K562 (cell line): ENCODE measurements at regions not wholly inside any gene's neighbourhood (a gene's known extent, or its start where the extent isn't known, plus 50 kb on each side); places are given as distances from the start of the nearest gene placed in this dataset.

Source experiments
- ATAC-seq: fragments of 200-7000 bp; cut with Tn5 transposase; 3 replicates; pipeline ENCODE4 v1.9.1; 2020; ENCODE audit warnings: moderate library complexity
- BruUV-seq: library from RNA; stranded (reverse); fragments of 400-500 nt; replicated peaks from 2 replicates; lab custom pipeline; 2021; lab: Mats Ljungman, UMichigan
- CTCF ChIA-PET: fragments of 300-600 bp; formaldehyde crosslinking; extraction: SDS; loops from one replicate; lab custom pipeline; 2021; ENCODE audit warnings: low intra/inter-chr PET ratio; lab: Yijun Ruan, JAX
- POLR2A ChIA-PET: fragments of 300-600, 350-650 bp; sonication (Branson Sonifier 250); formaldehyde crosslinking; extraction: SDS; loops from one replicate; lab custom pipeline; 2021; ENCODE audit warnings: antibody characterized with exemption, inconsistent platforms; lab: Yijun Ruan, JAX
- DNase-seq, 4 experiments: peaks; one replicate each; pipeline versions ENCODE4 v3.0.0 to v3.0.0-alpha.2; 2011 to 2018; ENCODE audit warnings: low spot score in 3 of 4, mixed read lengths in 3 of 4; ENCODE audit errors: extremely low read depth in 1 of 4
- FAIRE-seq: peaks from 2 replicates; lab custom pipeline; 2011; peaks lifted over from hg19 to GRCh38; lab: Jason Lieb, UNC
- H2AFZ ChIP-seq: 2 replicates; pipeline ENCODE4 v1.6.0; 2011; ENCODE audit warnings: low read depth, low read length, control low read depth, inconsistent platforms
- H3K27ac ChIP-seq: fragments of 200-600 bp; 3 replicates; pipeline ENCODE4 v1.8.0; 2011; ENCODE audit warnings: low read depth, mild to moderate bottlenecking, control low read depth, inconsistent platforms, low read length, moderate library complexity, mixed read lengths; ENCODE audit errors: extremely low read depth
- H3K27me3 ChIP-seq, 2 experiments: fragments of 300-600 bp in 1 of 2; 2 replicates in 1 of 2; 3 replicates in 1 of 2; pipeline versions ENCODE4 v1.6.0 to v1.8.0; 2011; ENCODE audit warnings: inconsistent platforms in 2 of 2, low read length in 2 of 2, mild to moderate bottlenecking in 1 of 2, mixed read lengths in 1 of 2, moderate library complexity in 1 of 2; ENCODE audit not compliant: control insufficient read depth in 2 of 2, insufficient read depth in 2 of 2
- H3K36me3 ChIP-seq: fragments of 300-600 bp; 3 replicates; pipeline ENCODE4 v1.8.0; 2011; ENCODE audit warnings: mild to moderate bottlenecking, low read length, inconsistent platforms; ENCODE audit not compliant: control insufficient read depth, insufficient read depth
- H3K4me1 ChIP-seq, 2 experiments: fragments of 200-600 bp in 1 of 2; replicated peaks in 1 of 2; 2 replicates in 1 of 2; 3 replicates in 1 of 2; pipeline versions ENCODE4 v1.5.1 to v1.8.0; 2011; ENCODE audit warnings: inconsistent platforms in 2 of 2, low read length in 2 of 2, mild to moderate bottlenecking in 1 of 2, mixed read lengths in 1 of 2, moderate library complexity in 1 of 2; ENCODE audit not compliant: control insufficient read depth in 2 of 2, insufficient read depth in 2 of 2
- H3K4me2 ChIP-seq: 2 replicates; pipeline ENCODE4 v1.6.1; 2011; ENCODE audit warnings: low read length, control low read depth, inconsistent platforms, mixed read lengths; ENCODE audit not compliant: insufficient read depth
- H3K4me3 ChIP-seq: fragments of 200-600 bp; sonication (generic), shearing (Covaris generic); 2 replicates; pipeline ENCODE4 v1.5.1; 2016; ENCODE audit warnings: control low read depth, inconsistent platforms
- H3K79me2 ChIP-seq: fragments of 200-600 bp; 3 replicates; pipeline ENCODE4 v1.8.0; 2011; ENCODE audit warnings: low read length, inconsistent platforms; ENCODE audit not compliant: control insufficient read depth, insufficient read depth
- H3K9ac ChIP-seq, 2 experiments: 2 replicates each; pipeline versions ENCODE4 v1.6.0 to v1.6.1; 2011; ENCODE audit warnings: low read depth in 2 of 2, low read length in 2 of 2, control low read depth in 1 of 2, inconsistent platforms in 1 of 2, mild to moderate bottlenecking in 1 of 2, mixed read lengths in 1 of 2; ENCODE audit not compliant: insufficient read depth in 1 of 2
- H3K9me1 ChIP-seq: one replicate; pipeline ENCODE4 v1.6.0; 2011; ENCODE audit warnings: inconsistent platforms, mild to moderate bottlenecking, low read length, moderate library complexity; ENCODE audit not compliant: control insufficient read depth, insufficient read depth
- H3K9me3 ChIP-seq: replicated peaks from 2 replicates; pipeline ENCODE4 v1.5.1; 2011; ENCODE audit warnings: low read depth, low read length, inconsistent platforms; ENCODE audit not compliant: control insufficient read depth, insufficient read depth
- H4K20me1 ChIP-seq: replicated peaks from 2 replicates; pipeline ENCODE4 v1.6.1; 2011; ENCODE audit warnings: low read length, inconsistent platforms, mixed read lengths; ENCODE audit not compliant: control insufficient read depth, insufficient read depth
- CEBPB ChIP-seq: fragments of 450-650 bp; IDR thresholded peaks from 2 replicates; pipeline ENCODE4 v1.6.1; 2016; ENCODE audit warnings: missing genetic modification characterization, missing compliant biosample characterization
- CHD2 ChIP-seq: IDR thresholded peaks from 2 replicates; pipeline ENCODE4 v1.6.1; 2011; ENCODE audit warnings: low read depth, low read length
- CREB1 ChIP-seq, 2 experiments: sonication (generic) in 1 of 2; formaldehyde crosslinking in 1 of 2; IDR thresholded peaks; 2 replicates each; pipeline versions ENCODE4 v1.6.1 to v1.8.0; 2012 to 2022; ENCODE audit warnings: inconsistent platforms in 1 of 2, mild to moderate bottlenecking in 1 of 2, missing genetic modification reagents in 1 of 2, moderate library complexity in 1 of 2
- NR1H2 ChIP-seq: sonication (generic); formaldehyde crosslinking; IDR thresholded peaks from 2 replicates; pipeline ENCODE4 v1.4.0; 2020; ENCODE audit warnings: mild to moderate bottlenecking, missing genetic modification reagents
- PHF21A ChIP-seq: fragments of 450-650 bp; IDR thresholded peaks from 2 replicates; pipeline ENCODE4 v1.6.1; 2017; ENCODE audit warnings: low read depth, borderline replicate concordance
- PTRF ChIP-seq: fragments of 450-650 bp; IDR thresholded peaks from 2 replicates; pipeline ENCODE4 v1.6.1; 2016; ENCODE audit warnings: mild to moderate bottlenecking, missing genetic modification characterization, missing compliant biosample characterization
- RBBP5 ChIP-seq: fragments of 200-600 bp; sonication (generic); IDR thresholded peaks from 2 replicates; pipeline ENCODE4 v1.6.1; 2012; ENCODE audit warnings: borderline replicate concordance, mild to moderate bottlenecking, low read length, control low read depth, inconsistent platforms; ENCODE audit not compliant: insufficient read depth, poor library complexity, severe bottlenecking
- TEAD4 ChIP-seq, 2 experiments: sonication (generic) in 1 of 2; formaldehyde crosslinking in 1 of 2; IDR thresholded peaks; 2 replicates each; pipeline versions ENCODE4 v1.6.1 to v1.8.0; 2012 to 2022; ENCODE audit warnings: borderline replicate concordance in 1 of 2, inconsistent platforms in 1 of 2, low read length in 1 of 2, mild to moderate bottlenecking in 1 of 2, missing genetic modification reagents in 1 of 2
- ZNF347 ChIP-seq: fragments of 450-650 bp; formaldehyde crosslinking; IDR thresholded peaks from 2 replicates; pipeline ENCODE4 v1.4.0; 2020; ENCODE audit warnings: low read depth, mild to moderate bottlenecking, moderate library complexity
- WGBS: fragments of 100-300 bp; shearing (Covaris generic); methylation state at CpG from one replicate; pipeline ENCODE4 v1.1.6; 2016; ENCODE audit warnings: low coverage, mixed read lengths; ENCODE audit not compliant: insufficient coverage; ENCODE audit errors: missing lambda C conversion rate; 5-methylcytosine and 5-hydroxymethylcytosine counted together
- in situ Hi-C: fragments of 300-500 bp; cut with MboI; formaldehyde crosslinking; loops from 4 replicates; pipeline ENCODE4 v1.15.0; 2018; ENCODE audit warnings: inconsistent platforms, mixed read lengths
- intact Hi-C: fragments of 100-400 bp; cut with micrococcal nuclease; formaldehyde crosslinking; loops from 2 replicates; pipeline ENCODE4 v1.14.2; 2022
- TF ChIP-seq, protein P1 (sequence below): fragments of 450-650 bp; IDR thresholded peaks from 2 replicates; pipeline ENCODE4 v1.7.1; 2018; ENCODE audit warnings: mild to moderate bottlenecking, low read depth; ENCODE audit not compliant: partially characterized antibody
- TF ChIP-seq, protein P2 (sequence below): fragments of 250-450 bp; sonication (Bioruptor Pico); IDR thresholded peaks from 2 replicates; pipeline ENCODE4 v1.5.0; 2021

DNA sequence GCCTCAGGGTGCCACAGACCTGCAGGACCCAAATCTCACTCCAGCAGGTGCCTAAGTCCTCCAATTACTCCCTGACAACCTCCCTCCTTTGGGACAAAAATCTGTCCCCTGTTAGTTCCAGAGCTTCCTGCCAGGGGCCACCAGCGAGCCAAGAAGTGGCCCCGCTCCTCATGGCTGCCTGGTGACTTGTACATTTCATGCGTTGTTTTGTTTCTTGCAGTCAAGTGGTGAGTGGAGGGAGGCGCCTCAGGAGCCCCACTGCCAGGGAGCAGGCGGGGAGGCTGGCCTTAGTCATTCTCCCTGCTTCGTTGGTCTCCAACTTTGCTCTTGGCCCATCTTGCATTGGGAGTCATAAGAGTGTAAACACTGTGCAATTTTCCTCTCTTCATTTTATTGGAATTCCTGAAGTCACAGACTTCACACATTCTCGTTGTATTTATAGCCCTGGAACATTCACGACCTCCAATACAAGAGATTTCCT lies 81.3 kb downstream of the KCNF1 start:
- intact Hi-C loops (no loop called here), in situ Hi-C loops (no loop called here)
- no peak for FAIRE-seq
- Histone ChIP-seq H3K4me2 (no peak overlapping the region), H3K9me1 (no peaks in the 10 kb centered on the region), H4K20me1 (no peaks in the 10 kb centered on the region), H3K9ac (no peak overlapping the region), H3K9me3 (no peaks in the 10 kb centered on the region), H3K4me1 (no peaks in the 10 kb centered on the region), H3K36me3 (no peaks in the 10 kb centered on the region), H2AFZ (no peak overlapping the region), H3K79me2 (no peaks in the 10 kb centered on the region), H3K27ac (no peak overlapping the region), H3K4me3 (no peak overlapping the region), H3K27me3 (peaks cover 15 to 39% of the 10 kb centered on the region in 2 experiments; a peak in 4 of 5 replicates)
- ATAC-seq = no peak
- ChIA-PET POLR2A (interaction anchor here (1.0 kb wide), 1 partner anchor 16 kb away, joined by 4 read pairs; no protein-coding TSS in a partner anchor), CTCF (interaction anchor here (0.6 kb wide), 1 partner anchor 33 kb away, joined by 4 read pairs; no protein-coding TSS in a partner anchor)
- no peak for DNase-seq
- BruUV-seq = no TSS peak
- no peak for TF ChIP-seq PHF21A
- TF ChIP-seq ZNF347 = no peak
- no peak for TF ChIP-seq CHD2
- TF ChIP-seq, protein P1, sequence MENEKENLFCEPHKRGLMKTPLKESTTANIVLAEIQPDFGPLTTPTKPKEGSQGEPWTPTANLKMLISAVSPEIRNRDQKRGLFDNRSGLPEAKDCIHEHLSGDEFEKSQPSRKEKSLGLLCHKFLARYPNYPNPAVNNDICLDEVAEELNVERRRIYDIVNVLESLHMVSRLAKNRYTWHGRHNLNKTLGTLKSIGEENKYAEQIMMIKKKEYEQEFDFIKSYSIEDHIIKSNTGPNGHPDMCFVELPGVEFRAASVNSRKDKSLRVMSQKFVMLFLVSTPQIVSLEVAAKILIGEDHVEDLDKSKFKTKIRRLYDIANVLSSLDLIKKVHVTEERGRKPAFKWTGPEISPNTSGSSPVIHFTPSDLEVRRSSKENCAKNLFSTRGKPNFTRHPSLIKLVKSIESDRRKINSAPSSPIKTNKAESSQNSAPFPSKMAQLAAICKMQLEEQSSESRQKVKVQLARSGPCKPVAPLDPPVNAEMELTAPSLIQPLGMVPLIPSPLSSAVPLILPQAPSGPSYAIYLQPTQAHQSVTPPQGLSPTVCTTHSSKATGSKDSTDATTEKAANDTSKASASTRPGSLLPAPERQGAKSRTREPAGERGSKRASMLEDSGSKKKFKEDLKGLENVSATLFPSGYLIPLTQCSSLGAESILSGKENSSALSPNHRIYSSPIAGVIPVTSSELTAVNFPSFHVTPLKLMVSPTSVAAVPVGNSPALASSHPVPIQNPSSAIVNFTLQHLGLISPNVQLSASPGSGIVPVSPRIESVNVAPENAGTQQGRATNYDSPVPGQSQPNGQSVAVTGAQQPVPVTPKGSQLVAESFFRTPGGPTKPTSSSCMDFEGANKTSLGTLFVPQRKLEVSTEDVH = no peak
- no peak for TF ChIP-seq CREB1 (IDR thresholded peaks at IDR 0.05)
- TF ChIP-seq CREB1 (CRISPR knock-in tag; IDR thresholded peaks at IDR 0.05) = no peak
- no peak for TF ChIP-seq TEAD4 (IDR thresholded peaks at IDR 0.05; ENCODE audit: low read length)
- no peak for TF ChIP-seq TEAD4 (CRISPR knock-in tag; IDR thresholded peaks at IDR 0.05; ENCODE audit: borderline replicate concordance)
- TF ChIP-seq NR1H2 = no peak
- TF ChIP-seq, protein P2, sequence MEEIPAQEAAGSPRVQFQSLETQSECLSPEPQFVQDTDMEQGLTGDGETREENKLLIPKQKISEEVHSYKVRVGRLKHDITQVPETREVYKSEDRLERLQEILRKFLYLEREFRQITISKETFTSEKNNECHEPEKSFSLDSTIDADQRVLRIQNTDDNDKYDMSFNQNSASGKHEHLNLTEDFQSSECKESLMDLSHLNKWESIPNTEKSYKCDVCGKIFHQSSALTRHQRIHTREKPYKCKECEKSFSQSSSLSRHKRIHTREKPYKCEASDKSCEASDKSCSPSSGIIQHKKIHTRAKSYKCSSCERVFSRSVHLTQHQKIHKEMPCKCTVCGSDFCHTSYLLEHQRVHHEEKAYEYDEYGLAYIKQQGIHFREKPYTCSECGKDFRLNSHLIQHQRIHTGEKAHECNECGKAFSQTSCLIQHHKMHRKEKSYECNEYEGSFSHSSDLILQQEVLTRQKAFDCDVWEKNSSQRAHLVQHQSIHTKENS (CRISPR knock-in tag) = no peak
- TF ChIP-seq CEBPB (tag) = no peak
- TF ChIP-seq RBBP5 = no peak
- TF ChIP-seq PTRF = no peak
- WGBS = 1% methylated on average over 8 of the region's 8 CpGs
